CD14-positive monocyte (primary cell): ENCODE measurements at regions not wholly inside any gene's neighbourhood (a gene's known extent, or its start where the extent isn't known, plus 50 kb on each side); places are given as distances from the start of the nearest gene placed in this dataset.

Source experiments
- DNase-seq, 3 donors: peaks; one replicate each; pipeline ENCODE4 v3.0.0-alpha.2; 2011 to 2022
- H2AFZ ChIP-seq: 2 replicates; pipeline ENCODE4 v1.6.0; 2012; ENCODE audit warnings: mild to moderate bottlenecking, low read depth, low read length, inconsistent platforms; ENCODE audit not compliant: insufficient read depth, poor library complexity, severe bottlenecking
- H3K27ac ChIP-seq, 2 donors: 1 replicate in 1 of 2; 2 replicates in 1 of 2; pipeline ENCODE4 v1.5.1; 2012 to 2013; ENCODE audit warnings: low read length in 2 of 2, control low read depth in 1 of 2, inconsistent platforms in 1 of 2, low read depth in 1 of 2, mild to moderate bottlenecking in 1 of 2
- H3K27me3 ChIP-seq, 2 donors: one replicate each; pipeline versions ENCODE4 v1.6.0 to v1.6.1; 2011 to 2013; ENCODE audit warnings: low read length in 2 of 2; ENCODE audit not compliant: control insufficient read depth in 2 of 2, insufficient read depth in 2 of 2
- H3K36me3 ChIP-seq, 2 donors: replicated peaks in 1 of 2; 1 replicate in 1 of 2; 2 replicates in 1 of 2; pipeline versions ENCODE4 v1.5.1 to v1.6.1; 2012 to 2013; ENCODE audit warnings: low read length in 2 of 2, control low read depth in 1 of 2, inconsistent platforms in 1 of 2, mild to moderate bottlenecking in 1 of 2; ENCODE audit not compliant: insufficient read depth in 2 of 2, control insufficient read depth in 1 of 2
- H3K4me1 ChIP-seq, 2 donors: 1 replicate in 1 of 2; 2 replicates in 1 of 2; pipeline versions ENCODE4 v1.5.1 to v1.6.1; 2012 to 2013; ENCODE audit warnings: low read length in 2 of 2, control low read depth in 1 of 2, inconsistent platforms in 1 of 2, mild to moderate bottlenecking in 1 of 2, moderate library complexity in 1 of 2; ENCODE audit not compliant: insufficient read depth in 2 of 2, control insufficient read depth in 1 of 2
- H3K4me2 ChIP-seq: replicated peaks from 2 replicates; pipeline ENCODE3; 2012; ENCODE audit warnings: low read length, moderate library complexity, mild to moderate bottlenecking; ENCODE audit not compliant: poor library complexity, severe bottlenecking; ENCODE audit errors: extremely low read depth
- H3K4me3 ChIP-seq, 3 experiments: fragments of 200-600 bp in 1 of 3; sonication (generic) in 1 of 3; replicated peaks in 1 of 3; 1 replicate in 2 of 3; 2 replicates in 1 of 3; pipeline ENCODE4 v1.5.1; 2011 to 2013; ENCODE audit warnings: low read length in 3 of 3, mild to moderate bottlenecking in 3 of 3, control low read depth in 2 of 3, low read depth in 2 of 3, inconsistent platforms in 1 of 3, moderate library complexity in 1 of 3
- H3K79me2 ChIP-seq: 2 replicates; pipeline ENCODE4 v1.6.0; 2012; ENCODE audit warnings: mild to moderate bottlenecking, control low read depth, inconsistent platforms, low read length, moderate library complexity; ENCODE audit not compliant: insufficient read depth
- H3K9ac ChIP-seq: 2 replicates; pipeline ENCODE4 v1.6.0; 2017; ENCODE audit warnings: low read length, mild to moderate bottlenecking; ENCODE audit not compliant: insufficient read depth, poor library complexity, severe bottlenecking
- H3K9me3 ChIP-seq, 2 donors: replicated peaks in 1 of 2; 1 replicate in 1 of 2; 2 replicates in 1 of 2; pipeline versions ENCODE4 v1.5.1 to v1.6.1; 2012 to 2013; ENCODE audit warnings: low read length in 2 of 2, control low read depth in 1 of 2; ENCODE audit not compliant: control insufficient read depth in 1 of 2, insufficient read depth in 1 of 2
- H4K20me1 ChIP-seq: 2 replicates; pipeline ENCODE4 v1.6.0; 2012; ENCODE audit warnings: mild to moderate bottlenecking, low read length, control low read depth, moderate library complexity; ENCODE audit not compliant: insufficient read depth
- H3K27ac Mint-ChIP-seq, 7 donors: one replicate each; pipeline ENCODE4 v1.8.0; 2020; ENCODE audit warnings: mild to moderate bottlenecking in 7 of 7, mixed read lengths in 7 of 7, moderate library complexity in 6 of 7, inconsistent platforms in 2 of 7
- H3K27me3 Mint-ChIP-seq, 3 donors: one replicate each; pipeline ENCODE4 v1.8.0; 2021 to 2022; ENCODE audit warnings: low read depth in 3 of 3, mild to moderate bottlenecking in 3 of 3, mixed read lengths in 3 of 3, moderate library complexity in 3 of 3, inconsistent platforms in 1 of 3
- H3K36me3 Mint-ChIP-seq, 2 donors: one replicate each; pipeline ENCODE4 v1.8.0; 2020; ENCODE audit warnings: mixed read lengths in 2 of 2, inconsistent platforms in 1 of 2, mild to moderate bottlenecking in 1 of 2
- H3K4me1 Mint-ChIP-seq: one replicate; pipeline ENCODE4 v1.8.0; 2020; ENCODE audit warnings: mild to moderate bottlenecking, mixed read lengths
- H3K4me3 Mint-ChIP-seq, 2 donors: one replicate each; pipeline ENCODE4 v1.8.0; 2020; ENCODE audit warnings: mild to moderate bottlenecking in 2 of 2, mixed read lengths in 2 of 2, moderate library complexity in 1 of 2
- H3K9me3 Mint-ChIP-seq, 7 donors: one replicate each; pipeline ENCODE4 v1.8.0; 2020 to 2022; ENCODE audit warnings: mixed read lengths in 7 of 7, mild to moderate bottlenecking in 6 of 7, moderate library complexity in 6 of 7, inconsistent platforms in 2 of 7
- CTCF ChIP-seq: fragments of 200-600 bp; IDR thresholded peaks from one replicate; pipeline ENCODE4 v1.8.0; 2022; ENCODE audit warnings: antibody characterized with exemption, mild to moderate bottlenecking
- WGBS: methylation state at CpG from one replicate; pipeline ENCODE4 v1.1.5; 2013; ENCODE audit warnings: missing lambda C conversion rate; ENCODE audit not compliant: insufficient coverage; 5-methylcytosine and 5-hydroxymethylcytosine counted together
- intact Hi-C, 2 donors: fragments of 100-400 bp; cut with micrococcal nuclease; formaldehyde crosslinking; loops; one replicate each; pipeline versions ENCODE4 v1.15.0 to v1.15.1; 2023

GRCh38 chr14:43169722-43170121, 1337.4 kb downstream of the FSCB start:
- no peak for TF ChIP-seq CTCF
- Histone ChIP-seq H3K4me2 (no peak overlapping the region), H3K4me1 (no peaks in the 10 kb centered on the region), H3K9me3 (peaks cover 0 to under 1% of the 10 kb centered on the region in 2 donors), H2AFZ (no peak overlapping the region), H3K79me2 (no peaks in the 10 kb centered on the region), H3K36me3 (no peaks in the 10 kb centered on the region), H4K20me1 (no peaks in the 10 kb centered on the region), H3K4me3 (no peak overlapping the region), H3K27ac (no peak overlapping the region), H3K27me3 (no peaks in the 10 kb centered on the region), H3K9ac (no peak overlapping the region)
- intact Hi-C loops: no loop called here
- no peaks in the 10 kb centered on the region for H3K27me3 Mint-ChIP-seq
- H3K4me1 Mint-ChIP-seq: no peaks in the 10 kb centered on the region
- WGBS: no CpG with 5 or more reads among the region's 2 CpGs
- no peak overlapping the region for H3K27ac Mint-ChIP-seq
- H3K36me3 Mint-ChIP-seq: no peaks in the 10 kb centered on the region
- DNase-seq: no peak
- no peak overlapping the region for H3K4me3 Mint-ChIP-seq
- peaks cover 0 to 5% (median 3%) of the 10 kb centered on the region in 7 donors for H3K9me3 Mint-ChIP-seq

GRCh38 chr14:43168371-43168925, 1338.6 kb downstream of the FSCB start:
- Histone ChIP-seq H3K4me2 (no peak overlapping the region), H3K27ac (no peak overlapping the region), H3K9ac (no peak overlapping the region), H2AFZ (no peak overlapping the region), H3K36me3 (no peaks in the 10 kb centered on the region), H3K9me3 (peaks cover 0 to 4% of the 10 kb centered on the region in 2 donors), H4K20me1 (no peaks in the 10 kb centered on the region), H3K79me2 (no peaks in the 10 kb centered on the region), H3K4me3 (no peak overlapping the region), H3K4me1 (no peaks in the 10 kb centered on the region), H3K27me3 (no peaks in the 10 kb centered on the region)
- Mint-ChIP-seq H3K9me3 (peaks cover 0 to 7% (median 3%) of the 10 kb centered on the region in 7 donors), H3K27ac (no peak overlapping the region), H3K27me3 (no peaks in the 10 kb centered on the region), H3K36me3 (no peaks in the 10 kb centered on the region), H3K4me1 (no peaks in the 10 kb centered on the region), H3K4me3 (no peak overlapping the region)
- intact Hi-C loops: no loop called here
- no peak for DNase-seq
- WGBS: no CpG with 5 or more reads among the region's 1 CpG
- TF ChIP-seq CTCF: no peak
